BLaER1 (cell line): ENCODE measurements at regions not wholly inside any gene's neighbourhood (a gene's known extent, or its start where the extent isn't known, plus 50 kb on each side); places are given as distances from the start of the nearest gene placed in this dataset.

Experiments
- H3K27ac ChIP-seq: shearing (Covaris generic); formaldehyde crosslinking; 2 replicates; pipeline ENCODE4 v1.8.1; 2022
- H3K27me3 ChIP-seq: shearing (Covaris generic); formaldehyde crosslinking; 2 replicates; pipeline ENCODE4 v1.8.1; 2022
- H3K36me3 ChIP-seq: shearing (Covaris generic); formaldehyde crosslinking; 2 replicates; pipeline ENCODE4 v1.8.1; 2022
- H3K4me1 ChIP-seq: shearing (Covaris generic); formaldehyde crosslinking; 2 replicates; pipeline ENCODE4 v1.8.1; 2022
- H3K4me2 ChIP-seq: shearing (Covaris generic); formaldehyde crosslinking; 2 replicates; pipeline ENCODE4 v1.8.1; 2022
- H3K4me3 ChIP-seq: shearing (Covaris generic); formaldehyde crosslinking; 2 replicates; pipeline ENCODE4 v1.8.1; 2022
- H3K9ac ChIP-seq: shearing (Covaris generic); formaldehyde crosslinking; 2 replicates; pipeline ENCODE4 v1.8.1; 2022
- H3K9me3 ChIP-seq: shearing (Covaris generic); formaldehyde crosslinking; 2 replicates; pipeline ENCODE4 v1.8.1; 2022
- H4K20me1 ChIP-seq: shearing (Covaris generic); formaldehyde crosslinking; 2 replicates; pipeline ENCODE4 v1.8.1; 2022
- Cebpa-rat ChIP-seq: shearing (Covaris generic); IDR thresholded peaks from 2 replicates; pipeline ENCODE4 v1.8.1; 2022

GRCh38 chr14:71701990-71702389 lies 230.2 kb upstream of the RGS6 start:
- Histone ChIP-seq H3K9ac (no peak overlapping the region), H3K4me2 (no peak overlapping the region)

GRCh38 chr14:71702786-71703185 lies 229.4 kb upstream of the RGS6 start:
- Histone ChIP-seq H3K9ac (no peak overlapping the region), H3K9me3 (no peaks in the 10 kb centered on the region), H3K4me1 (no peaks in the 10 kb centered on the region), H3K36me3 (0 out of 2 replicates have a peak, but pooled peaks cover 11% of the 10 kb centered on the region), H3K27ac (no peak overlapping the region), H3K4me3 (no peak overlapping the region), H3K4me2 (no peak overlapping the region), H3K27me3 (no peaks in the 10 kb centered on the region), H4K20me1 (no peaks in the 10 kb centered on the region)
- TF ChIP-seq Cebpa-rat: no peak

More at GRCh38 chr14:71701990-71702389, 230.2 kb upstream of the RGS6 start:
- Histone ChIP-seq H3K9me3 (no peaks in the 10 kb centered on the region), H3K27me3 (no peaks in the 10 kb centered on the region), H3K36me3 (0 out of 2 replicates have a peak, but pooled peaks cover 11% of the 10 kb centered on the region), H3K27ac (no peak overlapping the region), H4K20me1 (no peaks in the 10 kb centered on the region), H3K4me1 (no peaks in the 10 kb centered on the region), H3K4me3 (no peak overlapping the region)
- TF ChIP-seq Cebpa-rat: no peak

- H3K9me3 ChIP-seq: no peaks in the 10 kb centered on the region
- H3K9ac ChIP-seq: no peak overlapping the region
- no peak for TF ChIP-seq Cebpa-rat
These were observed 228.8 kb upstream of the RGS6 start for GRCh38 chr14:71703477-71703876.

DNA sequence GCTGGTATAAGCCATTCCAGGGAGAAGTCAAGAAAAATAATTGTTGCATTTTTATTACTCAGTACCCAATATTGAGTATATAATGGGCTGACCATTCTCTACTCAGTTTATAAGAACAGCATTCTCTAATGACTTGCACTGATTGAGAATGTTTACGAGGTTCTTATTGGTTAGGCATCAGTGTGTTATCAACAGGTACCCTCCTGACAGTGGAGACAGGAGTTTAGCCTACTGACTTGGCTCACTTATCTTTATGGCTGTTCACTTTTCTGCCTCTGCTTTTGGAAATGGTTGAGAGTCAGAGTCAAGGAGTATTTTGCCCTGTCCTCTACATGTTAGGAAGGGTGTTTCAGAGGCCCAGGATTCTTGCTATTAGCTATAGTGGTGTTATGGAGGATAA lies 228.0 kb upstream of the RGS6 start:
- Histone ChIP-seq H3K9me3 (no peaks in the 10 kb centered on the region), H3K27ac (no peak overlapping the region), H3K27me3 (no peaks in the 10 kb centered on the region), H3K4me3 (no peak overlapping the region), H3K4me2 (no peak overlapping the region), H4K20me1 (no peaks in the 10 kb centered on the region), H3K36me3 (peaks cover 13% of the 10 kb centered on the region), H3K4me1 (no peaks in the 10 kb centered on the region), H3K9ac (no peak overlapping the region)
- TF ChIP-seq Cebpa-rat: no peak

More at GRCh38 chr14:71703477-71703876, 228.8 kb upstream of the RGS6 start:
- Histone ChIP-seq H3K27ac (no peak overlapping the region), H4K20me1 (no peaks in the 10 kb centered on the region), H3K27me3 (no peaks in the 10 kb centered on the region), H3K4me2 (no peak overlapping the region), H3K36me3 (0 out of 2 replicates have a peak, but pooled peaks cover 11% of the 10 kb centered on the region), H3K4me1 (no peaks in the 10 kb centered on the region), H3K4me3 (no peak overlapping the region)

GRCh38 chr14:71705460-71705859 lies 226.8 kb upstream of the RGS6 start:
- TF ChIP-seq Cebpa-rat: no peak
- Histone ChIP-seq H3K4me3 (no peak overlapping the region), H3K4me1 (no peaks in the 10 kb centered on the region), H3K4me2 (no peak overlapping the region), H3K27me3 (no peaks in the 10 kb centered on the region), H3K9ac (no peak overlapping the region), H3K27ac (no peak overlapping the region), H3K9me3 (no peaks in the 10 kb centered on the region), H4K20me1 (no peaks in the 10 kb centered on the region), H3K36me3 (peaks cover 18% of the 10 kb centered on the region)

DNA sequence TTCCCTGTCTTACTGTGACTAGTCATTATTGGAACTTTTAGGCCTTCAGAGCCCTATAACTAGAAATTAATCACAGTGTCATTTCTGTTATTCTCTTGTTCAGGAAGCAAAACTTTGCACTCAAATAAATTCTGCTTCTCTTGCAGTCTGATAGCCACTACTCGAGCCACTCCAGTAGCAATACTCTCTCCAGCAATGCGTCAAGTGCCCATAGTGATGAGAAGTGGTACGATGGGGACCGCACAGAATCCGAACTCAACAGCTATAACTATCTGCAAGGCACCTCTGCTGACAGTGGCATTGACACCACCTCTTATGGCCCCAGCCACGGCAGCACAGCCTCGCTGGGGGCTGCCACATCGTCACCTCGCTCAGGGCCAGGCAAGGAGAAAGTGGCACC lies 223.2 kb upstream of the RGS6 start:
- Histone ChIP-seq H3K4me2 (no peak overlapping the region), H3K9me3 (no peaks in the 10 kb centered on the region), H3K36me3 (peaks cover 17% of the 10 kb centered on the region), H3K27ac (no peak overlapping the region), H3K9ac (no peak overlapping the region), H3K4me1 (no peaks in the 10 kb centered on the region), H4K20me1 (no peaks in the 10 kb centered on the region), H3K4me3 (no peak overlapping the region), H3K27me3 (no peaks in the 10 kb centered on the region)
- no peak for TF ChIP-seq Cebpa-rat

- H3K27me3 ChIP-seq: no peaks in the 10 kb centered on the region
- no peak overlapping the region for H3K27ac ChIP-seq
- H3K4me3 ChIP-seq: no peak overlapping the region
- no peak for TF ChIP-seq Cebpa-rat
- no peak overlapping the region for H3K4me2 ChIP-seq
- H3K4me1 ChIP-seq: no peaks in the 10 kb centered on the region
- peaks cover 12% of the 10 kb centered on the region for H3K36me3 ChIP-seq
- no peak overlapping the region for H3K9ac ChIP-seq
- no peaks in the 10 kb centered on the region for H3K9me3 ChIP-seq
- no peaks in the 10 kb centered on the region for H4K20me1 ChIP-seq
These were observed 222.2 kb upstream of the RGS6 start for GRCh38 chr14:71709987-71710386.

GRCh38 chr14:71711125-71711524 lies 221.1 kb upstream of the RGS6 start:
- no peak overlapping the region for H3K4me3 ChIP-seq
- no peaks in the 10 kb centered on the region for H4K20me1 ChIP-seq
- no peaks in the 10 kb centered on the region for H3K27me3 ChIP-seq
- H3K9me3 ChIP-seq: no peaks in the 10 kb centered on the region
- H3K36me3 ChIP-seq: peaks cover 13% of the 10 kb centered on the region
- no peak for TF ChIP-seq Cebpa-rat
- no peak overlapping the region for H3K4me2 ChIP-seq
- H3K9ac ChIP-seq: no peak overlapping the region
- no peak overlapping the region for H3K27ac ChIP-seq
- H3K4me1 ChIP-seq: no peaks in the 10 kb centered on the region

GRCh38 chr14:71711619-71712018 lies 220.6 kb upstream of the RGS6 start:
- no peaks in the 10 kb centered on the region for H3K27me3 ChIP-seq
- no peak overlapping the region for H3K4me2 ChIP-seq
- H3K27ac ChIP-seq: no peak overlapping the region
- TF ChIP-seq Cebpa-rat: no peak
- H3K4me3 ChIP-seq: no peak overlapping the region
- H3K9me3 ChIP-seq: no peaks in the 10 kb centered on the region
- no peak overlapping the region for H3K9ac ChIP-seq
- H3K4me1 ChIP-seq: no peaks in the 10 kb centered on the region
- H4K20me1 ChIP-seq: no peaks in the 10 kb centered on the region
- peaks cover 18% of the 10 kb centered on the region for H3K36me3 ChIP-seq

DNA sequence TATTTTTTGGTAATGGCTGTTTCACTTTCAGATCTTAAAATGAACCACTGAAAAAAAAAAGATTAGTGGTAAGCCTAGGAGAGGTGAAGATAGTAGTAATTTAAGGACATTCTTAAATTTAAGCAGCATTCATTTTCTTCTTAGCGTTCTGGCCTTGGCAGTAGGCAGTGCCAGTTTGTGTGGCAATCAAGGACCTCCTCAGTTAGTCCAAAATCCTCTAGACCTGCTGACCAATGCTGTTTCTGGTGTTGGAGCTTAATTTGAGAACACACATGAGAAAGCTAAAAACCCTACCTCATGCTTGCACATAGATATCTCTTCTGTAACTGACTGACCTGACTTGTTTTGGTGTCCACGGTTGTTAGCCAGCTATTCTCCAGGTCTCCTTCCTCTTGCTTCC lies 219.8 kb upstream of the RGS6 start:
- no peak overlapping the region for H3K4me2 ChIP-seq
- H3K4me1 ChIP-seq: no peaks in the 10 kb centered on the region
- H3K36me3 ChIP-seq: peaks cover 22% of the 10 kb centered on the region
- no peaks in the 10 kb centered on the region for H3K9me3 ChIP-seq
- no peak overlapping the region for H3K27ac ChIP-seq
- no peak for TF ChIP-seq Cebpa-rat
- H3K27me3 ChIP-seq: no peaks in the 10 kb centered on the region
- H3K9ac ChIP-seq: no peak overlapping the region
- no peak overlapping the region for H3K4me3 ChIP-seq
- H4K20me1 ChIP-seq: no peaks in the 10 kb centered on the region

- Histone ChIP-seq H3K9ac (no peak overlapping the region), H3K9me3 (no peaks in the 10 kb centered on the region), H4K20me1 (no peaks in the 10 kb centered on the region), H3K27ac (no peak overlapping the region), H3K4me1 (no peaks in the 10 kb centered on the region), H3K4me2 (no peak overlapping the region), H3K36me3 (peaks cover 27% of the 10 kb centered on the region), H3K27me3 (no peaks in the 10 kb centered on the region), H3K4me3 (no peak overlapping the region)
- TF ChIP-seq Cebpa-rat: no peak
These were observed 219.2 kb upstream of the RGS6 start for GRCh38 chr14:71713016-71713415.
